Activated CD8-positive, alpha-beta memory T cell treated with anti-CD3 and anti-CD28 coated beads for 48 hours (primary cell): ENCODE measurements at regions not wholly inside any gene's neighbourhood (a gene's known extent, or its start where the extent isn't known, plus 50 kb on each side); places are given as distances from the start of the nearest gene placed in this dataset.

Experiments used
- DNase-seq, 3 experiments: peaks; one replicate each; pipeline ENCODE4 v3.0.0-alpha.2; 2020; ENCODE audit warnings: low read depth in 2 of 3, low spot score in 2 of 3

- DNase-seq = no peak
Observed at GRCh38 chr19:30122431-30122830, 180.4 kb downstream of the URI1 start.

GRCh38 chr19:30123119-30123518 lies 181.1 kb downstream of the URI1 start:
- DNase-seq = no peak

GRCh38 chr19:30123611-30124010 lies 181.6 kb downstream of the URI1 start:
- no peak for DNase-seq

- no peak for DNase-seq
Observed at GRCh38 chr19:30128211-30128610, 186.2 kb downstream of the URI1 start.

GRCh38 chr19:30130356-30131122 lies 188.5 kb downstream of the URI1 start:
- no peak for DNase-seq

- no peak for DNase-seq
Observed at GRCh38 chr19:30131246-30131645, 189.2 kb downstream of the URI1 start.

- no peak for DNase-seq
Observed at GRCh38 chr19:30131722-30132291, 189.8 kb downstream of the URI1 start.

- DNase-seq = no peak
Observed at GRCh38 chr19:30132343-30133075, 190.5 kb downstream of the URI1 start.

- DNase-seq = no peak
Observed at GRCh38 chr19:30133803-30134202, 191.8 kb downstream of the URI1 start.

GRCh38 chr19:30135093-30135757 lies 193.2 kb downstream of the URI1 start:
- DNase-seq = no peak

- no peak for DNase-seq
Observed at GRCh38 chr19:30135797-30136196, 193.8 kb downstream of the URI1 start.

- no peak for DNase-seq
Observed at GRCh38 chr19:30136611-30137195, 194.7 kb downstream of the URI1 start.

- DNase-seq = no peak
Observed at GRCh38 chr19:30137747-30138146, 195.7 kb downstream of the URI1 start.

GRCh38 chr19:30144242-30144758 lies 202.3 kb downstream of the URI1 start:
- no peak for DNase-seq

- DNase-seq = no peak
Observed at GRCh38 chr19:30144802-30145201, 202.8 kb downstream of the URI1 start.

- no peak for DNase-seq
Observed at GRCh38 chr19:30145467-30145866, 203.4 kb downstream of the URI1 start.

- DNase-seq = no peak
Observed at GRCh38 chr19:30146346-30146745, 204.3 kb downstream of the URI1 start.

GRCh38 chr19:30148039-30148790 lies 206.2 kb downstream of the URI1 start:
- DNase-seq = no peak

- no peak for DNase-seq
Observed at GRCh38 chr19:30148803-30149202, 206.8 kb downstream of the URI1 start.

- DNase-seq = no peak
Observed at GRCh38 chr19:30149300-30149699, 207.3 kb downstream of the URI1 start.
